COLO668 (cell line): ENCODE measurements at regions not wholly inside any gene's neighbourhood (a gene's known extent, or its start where the extent isn't known, plus 50 kb on each side); places are given as distances from the start of the nearest gene placed in this dataset.
"Not testable (repeated sequence)": the region's sequence is repeated elsewhere in the genome, so short reads cannot be mapped to it uniquely, and the experiment has no call there.

Source experiments
- DNase-seq: peaks from one replicate; lab custom pipeline; 2025; ENCODE audit not compliant: unreplicated experiment; lab: John Stamatoyannopoulos, UW

GRCh38 chr10:117746541-117747448 lies 204.2 kb downstream of the EMX2 start:
- DNase-seq = no peak

DNA sequence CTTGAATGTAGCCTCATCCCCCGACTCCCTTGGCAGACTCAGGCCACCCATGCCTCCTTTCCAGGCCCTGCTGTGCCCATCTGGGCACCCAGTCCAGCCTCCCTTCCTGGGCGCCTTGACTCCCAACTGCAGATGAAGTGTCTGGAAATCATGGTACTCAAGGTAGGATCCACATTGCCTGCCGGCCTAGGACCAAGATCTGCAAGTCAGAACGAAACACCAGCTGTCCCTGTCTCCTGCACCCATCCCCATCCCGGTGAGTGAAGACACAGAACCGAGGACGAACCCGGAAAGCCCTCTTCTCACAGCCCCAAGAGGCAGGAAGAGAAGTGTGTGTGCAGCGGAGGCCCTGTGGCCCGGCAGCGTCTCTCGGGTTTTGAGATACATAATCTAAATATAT lies 205.1 kb downstream of the EMX2 start:
- DNase-seq = no peak

GRCh38 chr10:117748058-117748457 lies 205.5 kb downstream of the EMX2 start:
- no peak for DNase-seq

DNA sequence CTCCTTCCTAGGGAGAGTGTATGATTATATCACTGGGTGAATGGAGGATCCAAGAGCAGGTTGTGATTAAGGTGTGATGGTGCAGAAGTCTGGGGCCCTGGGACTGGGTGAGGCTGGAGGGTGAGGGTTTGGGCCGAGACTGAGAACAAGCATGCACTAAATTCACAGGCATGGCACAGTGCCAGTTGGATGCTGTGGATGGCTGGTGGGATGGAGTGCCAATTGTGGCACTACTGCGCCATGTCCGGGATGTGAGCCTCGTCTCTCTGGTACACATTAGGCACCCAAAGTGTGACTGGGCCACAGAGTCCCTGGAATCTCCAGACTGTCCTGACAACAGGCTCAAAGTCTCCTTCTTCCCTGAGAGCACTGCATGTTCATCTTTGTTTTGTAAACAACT lies 208.1 kb downstream of the EMX2 start:
- no peak for DNase-seq

GRCh38 chr10:117751259-117751658 lies 208.7 kb downstream of the EMX2 start:
- no peak for DNase-seq

- DNase-seq = no peak
Measured at GRCh38 chr10:117752103-117752502, 209.6 kb downstream of the EMX2 start.

DNA sequence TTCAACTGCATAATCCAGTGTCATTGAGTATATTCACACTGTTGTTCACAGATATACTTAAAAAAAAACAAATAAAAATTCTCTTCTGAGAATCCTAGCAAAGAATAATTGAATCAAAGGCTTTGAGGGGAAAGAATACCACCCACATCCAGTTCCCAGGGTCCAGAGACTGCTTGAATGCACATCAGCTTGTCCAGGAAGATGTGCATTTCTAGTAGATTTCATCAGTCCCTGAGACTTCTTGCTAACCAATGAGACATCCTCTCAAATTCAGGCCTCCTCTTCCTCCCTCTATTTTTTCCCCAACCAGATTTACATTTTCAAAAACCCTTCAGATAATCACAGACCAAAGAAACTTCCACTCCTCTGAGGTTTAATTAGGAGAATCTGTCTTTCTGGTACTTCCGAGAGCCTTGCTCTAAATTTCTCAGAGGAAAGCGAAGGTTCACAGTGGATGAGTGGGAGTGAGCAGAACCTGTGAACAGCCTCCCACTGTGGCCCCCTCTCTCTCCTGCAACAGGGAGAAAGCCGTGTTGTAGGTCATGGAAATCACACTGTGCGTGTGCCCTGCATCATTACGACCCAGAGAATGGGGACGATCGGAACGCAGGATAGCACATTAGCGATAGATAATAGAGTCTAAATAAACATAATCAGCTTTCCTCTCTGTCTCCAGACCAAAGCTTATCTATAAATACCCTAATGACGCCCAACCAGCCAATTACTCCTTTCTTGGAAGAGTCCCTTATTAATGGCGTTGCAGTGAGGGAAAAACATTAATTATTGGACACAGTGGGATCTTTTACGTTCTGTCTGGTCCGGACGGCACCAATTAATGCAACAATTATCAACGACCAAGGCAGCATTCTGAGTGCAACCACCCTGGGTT lies 212.5 kb downstream of the EMX2 start:
- no peak for DNase-seq

GRCh38 chr10:117755659-117756014 lies 213.1 kb downstream of the EMX2 start:
- DNase-seq = no peak

GRCh38 chr10:117757086-117757720 lies 214.7 kb downstream of the EMX2 start:
- DNase-seq = no peak

DNA sequence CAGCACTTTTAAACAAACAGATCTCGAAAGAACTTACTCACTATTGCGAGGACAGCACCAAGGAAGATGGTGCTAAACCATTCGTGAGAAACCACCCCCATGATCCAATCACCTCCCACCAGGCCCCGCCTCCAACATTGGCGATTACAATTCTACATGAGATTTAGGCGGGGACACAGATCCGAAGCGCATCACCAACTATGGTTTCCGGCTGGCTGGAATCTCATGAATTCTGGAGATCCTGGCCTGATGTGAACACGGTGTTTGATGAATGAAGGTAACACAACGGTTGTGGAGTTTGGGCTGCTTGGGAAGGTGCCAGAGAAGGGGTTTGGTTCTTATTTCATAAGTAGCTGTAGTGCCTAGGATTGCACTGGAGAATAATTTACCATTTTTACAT lies 216.7 kb downstream of the EMX2 start:
- DNase-seq = no peak

- DNase-seq = no peak
Measured at GRCh38 chr10:117761695-117762094, 219.1 kb downstream of the EMX2 start.

DNA sequence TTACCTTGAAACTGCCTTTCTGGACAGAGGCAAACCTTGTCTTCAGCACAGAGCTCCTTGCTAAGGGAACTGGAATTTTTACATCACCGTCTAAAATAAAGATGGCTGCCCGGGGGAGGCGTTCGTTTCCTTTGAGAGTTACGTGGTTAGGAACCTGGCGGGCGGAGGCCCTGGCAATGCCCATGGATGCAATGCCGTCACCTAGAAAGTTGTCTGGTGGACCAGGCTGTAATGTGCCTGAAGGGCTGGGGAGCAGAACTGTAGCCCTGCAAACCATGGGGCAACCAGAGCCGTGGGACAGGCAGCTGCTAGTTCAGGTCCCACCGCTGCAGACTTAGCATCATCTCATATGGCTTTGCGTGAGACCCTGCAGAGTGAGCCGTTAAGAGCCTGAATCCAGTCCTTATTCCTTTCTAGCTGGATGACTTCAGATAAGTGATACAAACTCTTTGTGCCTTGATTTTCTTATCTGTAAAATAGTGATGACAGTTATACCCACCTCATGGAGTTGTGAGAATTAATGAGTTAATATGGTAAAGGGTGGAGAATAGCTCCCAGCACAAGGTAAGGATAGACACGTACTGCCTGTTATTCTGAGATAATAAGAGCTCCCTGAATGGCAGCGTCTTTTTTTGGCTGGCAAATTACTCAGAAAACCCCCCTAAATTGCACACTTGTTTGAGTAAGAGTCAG lies 219.7 kb downstream of the EMX2 start:
- no peak for DNase-seq

DNA sequence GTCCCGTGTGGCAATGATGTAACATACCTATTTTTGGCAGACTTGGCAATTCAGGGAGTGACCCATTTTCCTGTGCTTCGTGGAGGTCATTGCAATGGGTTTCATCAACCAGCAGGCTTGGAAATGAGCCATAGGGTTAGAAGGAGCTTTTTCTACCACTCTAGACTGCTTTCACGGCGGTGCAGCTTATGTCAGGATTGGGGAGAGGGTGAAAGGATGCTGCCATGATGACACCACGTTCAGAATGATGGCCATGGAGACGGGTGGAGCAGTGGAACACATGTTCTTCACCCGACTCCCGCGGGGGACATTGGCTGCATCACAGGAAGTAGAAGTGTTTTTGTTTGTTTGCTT lies 220.2 kb downstream of the EMX2 start:
- DNase-seq = no peak

- no peak for DNase-seq
Measured at GRCh38 chr10:117763528-117763927, 221.0 kb downstream of the EMX2 start.

- no peak for DNase-seq
Measured at GRCh38 chr10:117768333-117769042, 225.9 kb downstream of the EMX2 start.

GRCh38 chr10:117775526-117775925 lies 233.0 kb downstream of the EMX2 start:
- no peak for DNase-seq

GRCh38 chr10:117777222-117777621 lies 234.7 kb downstream of the EMX2 start:
- DNase-seq = not testable (repeated sequence)

DNA sequence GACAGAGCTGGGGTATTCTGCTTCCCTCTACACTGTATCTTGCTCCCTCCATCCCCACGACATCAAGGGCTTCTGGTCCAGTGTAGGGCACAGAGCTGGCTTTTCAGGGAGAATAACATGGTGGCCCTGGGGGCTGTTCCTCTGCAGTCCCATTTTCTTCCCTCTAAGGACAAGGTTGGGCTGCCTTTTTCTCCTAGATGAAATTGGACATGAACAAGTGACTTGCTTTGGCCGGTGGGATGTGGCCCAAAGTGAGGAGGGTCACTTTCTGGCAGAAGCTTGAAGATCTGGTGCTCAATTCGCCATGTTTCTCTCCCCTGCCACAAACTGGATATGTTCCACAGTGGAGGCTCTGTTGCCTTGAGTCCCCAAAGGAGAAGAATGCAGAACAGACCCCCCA lies 235.7 kb downstream of the EMX2 start:
- no peak for DNase-seq

DNA sequence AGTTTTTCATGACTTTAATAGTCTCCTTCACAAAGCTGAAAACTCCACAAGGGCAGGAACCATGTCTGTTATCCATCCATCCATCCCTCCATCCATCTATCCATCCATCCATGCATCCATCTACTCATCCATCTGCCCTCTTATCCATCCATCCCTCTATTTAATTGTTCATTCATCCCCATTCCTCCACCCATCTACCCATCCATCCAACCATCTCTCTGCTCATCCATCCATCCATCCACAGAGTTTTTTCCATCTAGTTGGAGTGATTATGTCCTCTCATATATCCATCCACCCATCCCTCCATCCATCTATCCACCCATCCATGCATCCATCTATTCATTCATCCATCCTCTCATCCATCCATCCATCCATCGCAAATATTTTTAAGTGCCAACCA lies 237.9 kb downstream of the EMX2 start:
- DNase-seq = no peak

DNA sequence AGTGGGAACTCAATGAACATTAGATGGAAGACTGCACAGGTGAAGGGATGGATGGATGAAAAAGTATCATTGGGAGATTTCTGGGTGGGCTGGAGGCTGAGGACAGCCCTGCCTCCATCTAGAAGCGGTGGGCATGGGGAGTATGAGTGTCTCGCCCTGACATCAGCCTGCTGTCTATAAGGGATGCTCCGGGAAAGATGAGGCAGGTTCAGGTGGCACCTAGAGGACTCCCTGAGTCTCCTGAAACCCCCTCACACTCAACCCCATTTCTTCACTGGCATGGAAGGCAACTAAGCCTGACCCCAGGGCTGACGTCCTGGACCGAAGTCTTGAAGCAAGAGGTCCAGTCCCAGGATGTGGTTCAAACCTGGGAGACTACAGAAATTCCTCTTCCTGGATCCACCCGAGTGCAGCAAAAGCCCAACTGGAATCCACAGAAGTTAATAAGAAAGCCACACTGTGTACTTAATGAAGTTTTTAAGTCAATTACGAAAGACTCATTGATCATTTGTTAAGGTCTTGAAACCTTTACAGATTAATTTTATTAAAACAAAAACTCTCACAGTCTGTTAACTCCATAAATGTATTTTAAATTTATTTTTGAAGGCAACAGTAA lies 238.8 kb downstream of the EMX2 start:
- DNase-seq = no peak
